WTC11 (cell line): ENCODE measurements at regions not wholly inside any gene's neighbourhood (a gene's known extent, or its start where the extent isn't known, plus 50 kb on each side); places are given as distances from the start of the nearest gene placed in this dataset.
"Not testable (repeated sequence)": the region's sequence is repeated elsewhere in the genome, so short reads cannot be mapped to it uniquely, and the experiment has no call there.

Experiments used
- ATAC-seq: fragments of 200-7000 bp; cut with Tn5 transposase; 2 replicates; pipeline ENCODE4 v1.10.0; 2021; ENCODE audit warnings: mild to moderate bottlenecking, moderate library complexity
- CTCF ChIA-PET: fragments of 300-600 bp; sonication (Branson Sonifier 250); formaldehyde crosslinking; loops from one replicate; lab custom pipeline; 2021; ENCODE audit warnings: antibody characterized with exemption; lab: Charles Lee
- POLR2A ChIA-PET: fragments of 350-600 bp; sonication (Branson Sonifier 250); formaldehyde crosslinking; loops from one replicate; lab custom pipeline; 2021; ENCODE audit warnings: antibody characterized with exemption; lab: Charles Lee
- DNase-seq: peaks from one replicate; pipeline ENCODE4 v3.0.0; 2021; ENCODE audit warnings: low spot score
- H3K27ac Mint-ChIP-seq: 2 replicates; pipeline ENCODE4 v1.8.0; 2021; ENCODE audit warnings: mixed read lengths
- H3K27me3 Mint-ChIP-seq: 2 replicates; pipeline ENCODE4 v1.8.0; 2021; ENCODE audit warnings: low read depth, mild to moderate bottlenecking, moderate library complexity, mixed read lengths
- H3K36me3 Mint-ChIP-seq: 2 replicates; pipeline ENCODE4 v1.8.0; 2021; ENCODE audit warnings: mixed read lengths
- H3K4me1 Mint-ChIP-seq: 2 replicates; pipeline ENCODE4 v1.8.0; 2022; ENCODE audit warnings: mixed read lengths
- H3K4me3 Mint-ChIP-seq: 2 replicates; pipeline ENCODE4 v1.8.0; 2021; ENCODE audit warnings: mild to moderate bottlenecking, moderate library complexity, mixed read lengths
- H3K9me3 Mint-ChIP-seq: 2 replicates; pipeline ENCODE4 v1.8.0; 2021; ENCODE audit warnings: mixed read lengths
- ATF6 ChIP-seq: sonication (generic); formaldehyde crosslinking; IDR thresholded peaks from 2 replicates; pipeline ENCODE4 v1.8.1; 2023; ENCODE audit warnings: mild to moderate bottlenecking, missing genetic modification reagents
- FOXP4 ChIP-seq: sonication (generic); formaldehyde crosslinking; IDR thresholded peaks from 2 replicates; pipeline ENCODE4 v1.8.0; 2022; ENCODE audit warnings: mild to moderate bottlenecking, missing genetic modification reagents
- HMGA2 ChIP-seq: fragments of 250-450 bp; sonication (Bioruptor Pico); IDR thresholded peaks from 2 replicates; pipeline ENCODE4 v1.4.0; 2021; ENCODE audit warnings: mild to moderate bottlenecking, moderate library complexity
- JAZF1 ChIP-seq: fragments of 250-450 bp; sonication (Bioruptor Pico); IDR thresholded peaks from 2 replicates; pipeline ENCODE4 v1.9.0; 2021; ENCODE audit warnings: moderate library complexity, mild to moderate bottlenecking, inconsistent platforms
- JUN ChIP-seq: sonication (generic); formaldehyde crosslinking; IDR thresholded peaks from 2 replicates; pipeline ENCODE4 v1.8.0; 2023; ENCODE audit warnings: mild to moderate bottlenecking, missing genetic modification reagents
- NR2C2 ChIP-seq: sonication (generic); formaldehyde crosslinking; IDR thresholded peaks from 2 replicates; pipeline ENCODE4 v1.8.0; 2022; ENCODE audit warnings: mild to moderate bottlenecking, missing genetic modification reagents
- NR3C1 ChIP-seq: sonication (generic); formaldehyde crosslinking; conservative IDR thresholded peaks from 2 replicates; pipeline ENCODE4 v1.8.1; 2023; ENCODE audit warnings: low read depth, mild to moderate bottlenecking, missing genetic modification reagents
- SMAD4 ChIP-seq: sonication (generic); formaldehyde crosslinking; IDR thresholded peaks from 2 replicates; pipeline ENCODE4 v1.8.0; 2022; ENCODE audit warnings: mild to moderate bottlenecking, missing genetic modification reagents
- TCF7 ChIP-seq: sonication (generic); formaldehyde crosslinking; IDR thresholded peaks from 2 replicates; pipeline ENCODE4 v1.8.0; 2022; ENCODE audit warnings: mild to moderate bottlenecking, low read depth, missing genetic modification reagents, moderate library complexity
- TP53 ChIP-seq: sonication (generic); formaldehyde crosslinking; IDR thresholded peaks from 2 replicates; pipeline ENCODE4 v1.8.1; 2023; ENCODE audit warnings: mild to moderate bottlenecking, missing genetic modification reagents
- ZBTB21 ChIP-seq: sonication (generic); formaldehyde crosslinking; IDR thresholded peaks from 2 replicates; pipeline ENCODE4 v1.8.1; 2023; ENCODE audit warnings: mild to moderate bottlenecking, missing genetic modification reagents, borderline replicate concordance
- ZNF232 ChIP-seq: sonication (generic); formaldehyde crosslinking; IDR thresholded peaks from 2 replicates; pipeline ENCODE4 v1.8.0; 2022; ENCODE audit warnings: mild to moderate bottlenecking, missing genetic modification reagents
- TF ChIP-seq, protein P1 (sequence below): sonication (generic); formaldehyde crosslinking; IDR thresholded peaks from 2 replicates; pipeline ENCODE4 v1.8.0; 2022; ENCODE audit warnings: mild to moderate bottlenecking, missing genetic modification reagents

GRCh38 chr2:5203134-5203755, 488.9 kb upstream of the SOX11 start:
- H3K27me3 Mint-ChIP-seq, result peaks cover 2% of the 10 kb centered on the region; the same call in 1 of the 2 replicates

DNA sequence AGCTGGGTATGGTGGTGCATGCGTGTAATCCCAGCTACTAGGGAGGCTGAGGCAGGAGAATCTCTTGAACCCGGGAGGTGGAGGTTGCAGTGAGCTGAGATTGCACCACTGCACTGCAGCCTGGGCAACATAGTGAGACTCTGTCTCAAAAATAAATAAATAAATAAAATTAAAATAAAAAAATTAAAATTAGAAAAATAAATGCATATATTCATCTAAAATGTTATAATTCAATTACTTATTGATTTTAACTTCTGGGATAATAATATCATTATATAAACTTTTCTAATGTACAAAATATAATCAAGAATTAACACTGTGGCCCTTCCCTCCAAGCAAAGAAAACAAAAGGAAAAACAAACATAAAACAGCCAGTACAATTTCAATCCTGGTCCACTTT, 485.4 kb upstream of the SOX11 start:
- POLR2A ChIA-PET, CTCF ChIA-PET, H3K27me3 Mint-ChIP-seq, H3K27ac Mint-ChIP-seq, DNase-seq, H3K4me3 Mint-ChIP-seq, ATAC-seq, H3K4me1 Mint-ChIP-seq: not testable (repeated sequence)
- H3K9me3 Mint-ChIP-seq, result peaks cover 77% of the 10 kb centered on the region
- TF ChIP-seq HMGA2 (CRISPR knock-in tag), result peak; percentile 91
- H3K36me3 Mint-ChIP-seq, result peaks cover 65% of the 10 kb centered on the region

More at GRCh38 chr2:5203134-5203755, 488.9 kb upstream of the SOX11 start:
- H3K9me3 Mint-ChIP-seq, result peaks cover 68% of the 10 kb centered on the region
- no peaks in the 10 kb centered on the region for H3K4me1 Mint-ChIP-seq
- H3K4me3 Mint-ChIP-seq, result no peak overlapping the region
- peaks cover 57% of the 10 kb centered on the region for H3K36me3 Mint-ChIP-seq
- ATAC-seq (no peak), DNase-seq (no peak)
- ChIA-PET CTCF (no interaction called here), POLR2A (no interaction called here)
- no peak overlapping the region for H3K27ac Mint-ChIP-seq
- no peak for TF ChIP-seq TP53 (CRISPR knock-in tag)

GRCh38 chr2:5215989-5216607, 476.1 kb upstream of the SOX11 start:
- no peak for DNase-seq
- Mint-ChIP-seq H3K4me1 (no peaks in the 10 kb centered on the region), H3K9me3 (peaks cover 82% of the 10 kb centered on the region), H3K4me3 (no peak overlapping the region), H3K36me3 (peaks cover 78% of the 10 kb centered on the region), H3K27ac (no peak overlapping the region), H3K27me3 (peaks cover 4% of the 10 kb centered on the region; the same call in 1 of the 2 replicates)
- CTCF ChIA-PET, result no interaction called here
- no peak for TF ChIP-seq JAZF1 (CRISPR knock-in tag)
- TF ChIP-seq SMAD4, result no peak
- TF ChIP-seq ZNF232 (CRISPR knock-in tag), result no peak
- no peak for TF ChIP-seq TCF7
- no peak for TF ChIP-seq JUN (CRISPR knock-in tag)
- no peak for TF ChIP-seq NR3C1 (CRISPR knock-in tag)
- TF ChIP-seq, protein P1, sequence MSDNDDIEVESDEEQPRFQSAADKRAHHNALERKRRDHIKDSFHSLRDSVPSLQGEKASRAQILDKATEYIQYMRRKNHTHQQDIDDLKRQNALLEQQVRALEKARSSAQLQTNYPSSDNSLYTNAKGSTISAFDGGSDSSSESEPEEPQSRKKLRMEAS, result no peak
- TF ChIP-seq FOXP4 (CRISPR knock-in tag), result no peak
- no peak for TF ChIP-seq NR2C2 (CRISPR knock-in tag)
- TF ChIP-seq ATF6 (CRISPR knock-in tag), result no peak
- ATAC-seq, result no peak
- POLR2A ChIA-PET, result no interaction called here

- H3K4me1 Mint-ChIP-seq, result no peaks in the 10 kb centered on the region
- POLR2A ChIA-PET, result no interaction called here
- H3K4me3 Mint-ChIP-seq, result no peak overlapping the region
- no peak for ATAC-seq
- no peak for DNase-seq
- H3K27me3 Mint-ChIP-seq, result peaks cover 3% of the 10 kb centered on the region; the same call in 1 of the 2 replicates
- H3K27ac Mint-ChIP-seq, result no peak overlapping the region
- peaks cover 76% of the 10 kb centered on the region for H3K9me3 Mint-ChIP-seq
- TF ChIP-seq ZBTB21, result no peak
- H3K36me3 Mint-ChIP-seq, result peaks cover 69% of the 10 kb centered on the region
- CTCF ChIA-PET, result no interaction called here
Measured at GRCh38 chr2:5227062-5227699, 465.0 kb upstream of the SOX11 start.
